ENCODE measurements at regions not wholly inside any gene's neighbourhood (a gene's known extent, or its start where the extent isn't known, plus 50 kb on each side); places are given as distances from the start of the nearest gene placed in this dataset.

DNA sequence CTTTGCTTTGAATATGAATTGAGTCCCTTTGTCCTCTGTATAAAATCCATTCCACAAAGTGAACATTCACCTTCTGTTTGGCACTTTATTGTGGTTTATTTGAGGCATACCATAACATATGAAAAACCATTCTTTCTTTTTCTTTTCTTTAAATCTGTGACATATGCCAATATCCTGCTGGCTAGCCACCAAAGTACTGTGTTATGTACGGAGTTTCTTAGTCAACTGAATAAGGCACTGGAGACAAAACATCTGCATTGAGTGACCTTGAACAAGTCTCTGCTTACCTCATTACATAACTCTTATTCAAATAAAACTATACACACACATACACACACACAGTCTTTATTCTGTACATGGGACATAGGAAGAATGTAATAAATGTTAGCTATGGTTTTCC is 872.8 kb downstream of the C4orf33 start:
- no peak for DNase-seq
- Histone ChIP-seq H4K20me1 (ENCODE audit: control insufficient read depth, insufficient read depth, low read length, poor library complexity, severe bottlenecking) (no peaks in the 10 kb centered on the region), H3K9ac (ENCODE audit: low read length) (no peak overlapping the region), H2AFZ (ENCODE audit: insufficient read depth, low read depth, low read length, poor library complexity, severe bottlenecking) (no peak overlapping the region), H3K4me3 (ENCODE audit: control extremely low read depth in 1 of 5, extremely low read depth in 1 of 5, insufficient read depth in 1 of 5, low read depth in 2 of 5, low read length in 4 of 5) (no peak overlapping the region), H3K4me1 (ENCODE audit: control insufficient read depth in 2 of 2, insufficient read depth in 2 of 2, low read length in 2 of 2) (no peaks in the 10 kb centered on the region), H3K27ac (ENCODE audit: low read length in 2 of 2) (no peak overlapping the region), H3K27me3 (replicated peaks in 1 of 4; ENCODE audit: control extremely low read depth in 1 of 4, control insufficient read depth in 3 of 4, insufficient read depth in 4 of 4, low read length in 3 of 4) (no peaks in the 10 kb centered on the region), H3K36me3 (replicated peaks in 1 of 2; ENCODE audit: control extremely low read depth in 1 of 2, control insufficient read depth in 1 of 2, extremely low read depth in 1 of 2, insufficient read depth in 2 of 2, low read length in 1 of 2) (no peaks in the 10 kb centered on the region), H3K9me3 (ENCODE audit: control extremely low read depth in 1 of 3, control insufficient read depth in 2 of 3, insufficient read depth in 1 of 3, low read length in 2 of 3) (no peaks in the 10 kb centered on the region), H3K79me2 (ENCODE audit: control insufficient read depth, insufficient read depth, low read length) (no peaks in the 10 kb centered on the region), H3K4me2 (replicated peaks; ENCODE audit: low read depth, low read length, poor library complexity, severe bottlenecking) (no peak overlapping the region)
- TF ChIP-seq, protein P1, sequence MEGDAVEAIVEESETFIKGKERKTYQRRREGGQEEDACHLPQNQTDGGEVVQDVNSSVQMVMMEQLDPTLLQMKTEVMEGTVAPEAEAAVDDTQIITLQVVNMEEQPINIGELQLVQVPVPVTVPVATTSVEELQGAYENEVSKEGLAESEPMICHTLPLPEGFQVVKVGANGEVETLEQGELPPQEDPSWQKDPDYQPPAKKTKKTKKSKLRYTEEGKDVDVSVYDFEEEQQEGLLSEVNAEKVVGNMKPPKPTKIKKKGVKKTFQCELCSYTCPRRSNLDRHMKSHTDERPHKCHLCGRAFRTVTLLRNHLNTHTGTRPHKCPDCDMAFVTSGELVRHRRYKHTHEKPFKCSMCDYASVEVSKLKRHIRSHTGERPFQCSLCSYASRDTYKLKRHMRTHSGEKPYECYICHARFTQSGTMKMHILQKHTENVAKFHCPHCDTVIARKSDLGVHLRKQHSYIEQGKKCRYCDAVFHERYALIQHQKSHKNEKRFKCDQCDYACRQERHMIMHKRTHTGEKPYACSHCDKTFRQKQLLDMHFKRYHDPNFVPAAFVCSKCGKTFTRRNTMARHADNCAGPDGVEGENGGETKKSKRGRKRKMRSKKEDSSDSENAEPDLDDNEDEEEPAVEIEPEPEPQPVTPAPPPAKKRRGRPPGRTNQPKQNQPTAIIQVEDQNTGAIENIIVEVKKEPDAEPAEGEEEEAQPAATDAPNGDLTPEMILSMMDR (IDR thresholded peaks at IDR 0.05): no peak
- H3K27me3 Mint-ChIP-seq: no peaks in the 10 kb centered on the region
- CTCF ChIA-PET: interaction anchor here (0.6 kb wide), 1 partner anchor 685 kb away, joined by 3 read pairs; no protein-coding TSS in a partner anchor
- no peak for ATAC-seq (ENCODE audit: low read depth)
- POLR2A ChIA-PET: no interaction called here
- WGBS (ENCODE audit: insufficient coverage): no CpG with 5 or more reads among the region's 1 CpG
- no peaks in the 10 kb centered on the region for H3K4me1 Mint-ChIP-seq
- no peak overlapping the region for H3K4me3 Mint-ChIP-seq
- no peak overlapping the region for H3K27ac Mint-ChIP-seq
- intact Hi-C loops (cut with micrococcal nuclease): no loop called here
- H3K9me3 Mint-ChIP-seq (ENCODE audit: insufficient read depth): peaks cover 2% of the 10 kb centered on the region

DNA sequence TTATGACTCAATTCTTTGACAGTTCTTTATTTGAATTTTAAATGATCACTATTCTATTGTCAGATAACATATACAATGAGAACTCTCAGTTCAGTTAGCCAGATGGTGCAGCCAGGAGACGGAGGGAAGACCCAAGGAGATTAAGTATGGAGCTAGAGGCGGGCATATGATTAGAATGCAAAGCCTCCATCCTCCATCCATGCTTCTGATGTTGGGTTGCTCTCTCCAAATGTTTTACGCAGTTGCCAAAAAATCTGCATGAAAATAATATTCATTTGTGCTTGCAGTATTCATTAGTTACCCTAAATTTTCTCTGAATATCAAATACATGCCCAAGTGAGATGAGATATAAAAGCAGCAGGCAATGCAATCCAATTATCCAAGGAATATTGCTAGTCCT is 874.8 kb downstream of the C4orf33 start:
- DNase-seq (no peak), ATAC-seq (ENCODE audit: low read depth) (no peak)
- H3K27ac Mint-ChIP-seq: no peak overlapping the region
- H3K4me1 Mint-ChIP-seq: no peaks in the 10 kb centered on the region
- Histone ChIP-seq H3K27ac (ENCODE audit: low read length in 2 of 2) (no peak overlapping the region), H3K4me1 (ENCODE audit: control insufficient read depth in 2 of 2, insufficient read depth in 2 of 2, low read length in 2 of 2) (no peaks in the 10 kb centered on the region), H3K9ac (ENCODE audit: low read length) (no peak overlapping the region), H3K79me2 (ENCODE audit: control insufficient read depth, insufficient read depth, low read length) (no peaks in the 10 kb centered on the region), H3K4me2 (replicated peaks; ENCODE audit: low read depth, low read length, poor library complexity, severe bottlenecking) (no peak overlapping the region), H2AFZ (ENCODE audit: insufficient read depth, low read depth, low read length, poor library complexity, severe bottlenecking) (no peak overlapping the region), H3K36me3 (replicated peaks in 1 of 2; ENCODE audit: control extremely low read depth in 1 of 2, control insufficient read depth in 1 of 2, extremely low read depth in 1 of 2, insufficient read depth in 2 of 2, low read length in 1 of 2) (no peaks in the 10 kb centered on the region), H3K4me3 (ENCODE audit: control extremely low read depth in 1 of 5, extremely low read depth in 1 of 5, insufficient read depth in 1 of 5, low read depth in 2 of 5, low read length in 4 of 5) (no peak overlapping the region), H3K9me3 (ENCODE audit: control extremely low read depth in 1 of 3, control insufficient read depth in 2 of 3, insufficient read depth in 1 of 3, low read length in 2 of 3) (no peaks in the 10 kb centered on the region), H4K20me1 (ENCODE audit: control insufficient read depth, insufficient read depth, low read length, poor library complexity, severe bottlenecking) (no peaks in the 10 kb centered on the region), H3K27me3 (replicated peaks in 1 of 4; ENCODE audit: control extremely low read depth in 1 of 4, control insufficient read depth in 3 of 4, insufficient read depth in 4 of 4, low read length in 3 of 4) (no peaks in the 10 kb centered on the region)
- no peak overlapping the region for H3K4me3 Mint-ChIP-seq
- intact Hi-C loops (cut with micrococcal nuclease): no loop called here
- ChIA-PET POLR2A (no interaction called here), CTCF (no interaction called here)
- no peak for TF ChIP-seq EZH2 (IDR thresholded peaks at IDR 0.05; ENCODE audit: borderline replicate concordance, insufficient read depth, low read depth, low read length, poor library complexity, severe bottlenecking)
- TF ChIP-seq, protein P1 (IDR thresholded peaks at IDR 0.05): no peak
- H3K9me3 Mint-ChIP-seq (ENCODE audit: insufficient read depth): peaks cover 2% of the 10 kb centered on the region
- WGBS (ENCODE audit: insufficient coverage): no CpG with 5 or more reads among the region's 3 CpGs
- no peaks in the 10 kb centered on the region for H3K27me3 Mint-ChIP-seq

All from B cell (primary cell).